GM19238 (cell line): ENCODE measurements at regions not wholly inside any gene's neighbourhood (a gene's known extent, or its start where the extent isn't known, plus 50 kb on each side); places are given as distances from the start of the nearest gene placed in this dataset.
A peak's percentile ranks its signal among the peaks of the same experiment; 100 is the strongest.

Source experiments
- DNase-seq: peaks from one replicate; pipeline ENCODE4 v3.0.0; 2011; ENCODE audit warnings: low spot score; ENCODE audit not compliant: insufficient read length

DNA sequence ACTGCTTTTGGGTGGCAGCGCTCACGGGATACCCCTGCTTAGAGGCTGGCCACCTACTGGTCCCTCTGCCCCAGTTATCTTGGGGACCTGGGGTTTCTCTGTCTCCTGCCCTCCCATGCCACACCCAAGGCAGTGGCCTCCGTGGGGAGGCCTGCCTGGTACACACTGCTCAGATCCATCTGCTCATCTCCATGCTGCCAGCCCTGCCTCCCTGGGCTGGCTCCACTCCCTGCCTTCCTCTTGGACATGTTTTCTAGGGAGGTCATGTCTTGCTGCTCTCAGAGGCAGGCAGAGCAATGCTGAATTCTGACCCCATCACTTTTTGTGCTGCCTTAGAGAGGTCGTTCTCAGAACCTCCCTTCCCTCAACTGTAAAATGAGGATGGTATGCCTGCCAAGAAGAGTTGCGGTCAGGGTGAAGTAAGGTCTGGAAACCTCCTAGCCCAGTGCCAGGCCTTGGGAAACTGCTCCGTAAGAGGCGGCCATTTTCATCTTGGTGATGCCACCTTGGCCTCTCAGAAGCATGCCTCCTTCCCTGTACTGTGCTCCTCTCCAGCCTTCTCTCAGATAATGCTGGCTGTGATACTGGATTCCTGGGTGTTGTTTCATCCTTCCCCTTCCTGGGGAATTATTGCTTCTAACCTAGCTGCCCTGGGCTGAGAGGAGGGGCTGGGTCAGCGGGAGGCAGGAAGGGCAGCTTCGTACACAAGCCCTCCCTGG is 186.4 kb upstream of the ZBED5 start:
- DNase-seq: no peak

DNA sequence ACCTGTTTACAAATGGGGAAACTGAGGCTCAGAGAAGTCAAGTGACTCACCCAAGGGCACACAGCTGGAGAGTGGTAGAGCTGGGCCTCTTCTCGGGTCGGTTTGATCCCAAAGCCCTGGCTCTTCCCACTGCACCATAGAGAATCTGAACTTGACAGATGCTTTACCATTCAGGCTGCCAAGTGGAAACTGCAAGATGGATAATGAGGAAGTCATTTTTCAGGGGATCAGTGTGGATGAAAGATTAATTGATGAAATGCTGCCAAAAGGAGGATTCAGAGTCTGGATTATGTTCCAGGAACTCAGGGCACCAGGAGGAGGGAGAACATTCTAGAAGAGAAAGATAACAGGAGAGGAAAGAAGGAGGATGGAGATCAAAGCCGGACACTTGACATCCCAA is 185.9 kb upstream of the ZBED5 start:
- no peak for DNase-seq

DNA sequence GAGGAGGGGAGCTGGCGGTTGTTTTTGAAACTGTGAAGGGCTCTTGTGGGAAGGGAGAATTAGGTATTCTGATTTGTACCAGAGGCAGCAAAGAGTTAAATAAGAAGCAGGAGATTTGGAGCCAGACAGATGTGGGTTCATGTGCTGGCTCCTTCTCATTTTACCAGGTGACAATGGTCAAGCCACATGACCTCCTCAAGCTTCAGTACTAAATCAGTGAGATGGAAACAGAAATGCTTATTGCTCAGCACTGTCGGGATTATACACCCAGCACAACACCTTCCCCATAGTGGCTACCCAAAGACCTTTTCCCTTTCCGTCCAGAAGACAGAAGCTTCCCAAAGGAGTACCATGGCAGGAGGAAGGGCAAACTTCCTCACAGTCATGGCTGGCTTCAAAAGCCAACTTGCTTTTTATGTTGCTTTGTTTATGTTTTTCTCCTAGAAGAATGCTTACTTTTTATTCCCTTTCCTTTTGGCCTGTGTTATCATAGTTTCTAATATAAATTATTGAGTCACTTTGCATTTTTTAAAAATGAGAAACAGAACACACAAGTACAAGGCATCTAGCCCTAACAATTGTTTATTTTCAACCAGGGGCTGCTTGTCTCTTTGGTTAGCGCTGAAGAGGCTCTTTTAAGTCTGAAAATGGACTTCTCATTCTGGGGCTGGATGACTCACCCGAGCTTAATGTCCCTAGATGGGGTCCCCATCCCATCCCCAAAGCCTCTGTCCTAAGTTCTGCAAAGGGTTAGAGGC is 181.5 kb upstream of the ZBED5 start:
- DNase-seq: no peak

DNA sequence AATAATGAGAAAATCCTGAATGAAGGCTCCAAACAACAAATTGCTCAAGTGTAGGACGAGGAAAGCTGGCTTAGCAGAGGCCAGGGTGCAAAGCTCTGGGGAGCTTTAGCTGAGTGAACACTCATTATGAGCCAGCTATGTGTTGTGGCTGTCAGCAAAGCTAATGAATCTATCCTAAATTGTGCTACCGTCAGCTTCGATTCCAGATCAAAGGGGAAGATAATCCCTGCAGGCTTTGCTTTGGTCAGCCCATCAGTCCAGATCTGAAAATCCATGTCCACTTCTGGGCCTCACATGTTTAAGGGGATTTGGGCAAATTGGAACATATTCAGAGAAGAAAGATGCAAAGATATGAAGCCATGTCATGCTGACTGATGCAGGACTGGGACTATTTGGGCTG is 180.9 kb upstream of the ZBED5 start:
- DNase-seq: no peak

DNA sequence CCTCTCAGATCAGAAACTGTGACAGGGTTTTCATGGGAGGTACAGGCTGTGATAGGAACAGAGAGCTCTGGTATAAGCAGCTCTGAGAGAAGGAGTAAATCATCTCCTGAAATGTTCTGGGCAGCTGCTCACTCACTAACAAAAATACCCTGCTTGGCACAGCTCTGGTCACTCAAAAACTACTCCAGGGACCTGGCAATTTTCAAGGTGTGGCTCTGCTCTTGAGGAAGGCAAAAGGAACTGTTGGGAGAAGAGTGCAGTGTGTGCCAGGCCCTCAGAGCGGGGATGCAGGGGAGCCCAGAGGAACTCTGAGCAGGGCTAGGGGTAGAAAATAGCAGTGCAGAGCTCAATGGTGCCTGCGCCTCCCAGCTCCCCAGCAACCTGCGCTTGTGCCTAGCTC is 180.5 kb upstream of the ZBED5 start:
- DNase-seq: no peak

DNA sequence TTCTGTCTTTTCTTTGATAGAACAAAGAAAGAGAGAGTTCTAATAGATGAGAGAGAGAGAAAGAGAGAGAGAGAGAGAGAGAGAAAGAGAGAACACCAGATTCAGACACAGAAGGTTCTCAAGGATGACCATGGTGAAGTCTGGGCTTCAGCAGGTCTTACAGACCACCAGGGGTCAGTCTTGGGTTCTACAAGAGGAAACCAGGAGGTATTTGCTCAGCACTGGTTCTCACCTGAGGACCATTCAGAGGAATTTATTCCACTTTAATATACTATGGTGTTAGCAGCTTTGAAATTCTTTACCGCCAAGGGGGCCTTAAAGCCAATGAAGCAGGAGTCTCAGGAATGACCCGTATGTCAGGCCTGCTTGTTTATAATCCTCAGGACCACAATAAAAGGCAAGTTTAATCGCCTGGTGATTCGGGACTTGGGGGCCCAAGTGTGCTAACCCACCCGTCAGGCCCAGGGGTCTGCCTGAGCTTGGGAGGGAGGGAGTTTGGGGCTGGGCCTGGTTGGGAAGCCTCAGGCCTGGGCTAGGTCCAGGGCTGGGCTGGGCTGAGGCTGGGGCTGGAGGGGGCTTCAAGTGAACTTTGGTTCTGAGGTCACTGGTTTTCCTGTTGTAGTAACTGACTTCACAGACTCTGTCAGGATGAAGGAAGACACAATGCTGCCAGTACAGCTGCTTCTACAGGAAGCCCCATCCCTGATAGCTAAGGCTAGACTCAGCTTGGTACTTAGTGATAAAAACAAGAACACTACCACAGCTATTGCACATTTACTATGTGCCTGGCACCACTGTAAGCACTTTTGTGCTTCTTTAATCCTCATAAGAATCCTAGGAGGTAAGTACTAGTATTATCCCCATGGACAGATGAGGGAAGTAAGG is 179.2 kb upstream of the ZBED5 start:
- DNase-seq: peak; percentile 24

DNA sequence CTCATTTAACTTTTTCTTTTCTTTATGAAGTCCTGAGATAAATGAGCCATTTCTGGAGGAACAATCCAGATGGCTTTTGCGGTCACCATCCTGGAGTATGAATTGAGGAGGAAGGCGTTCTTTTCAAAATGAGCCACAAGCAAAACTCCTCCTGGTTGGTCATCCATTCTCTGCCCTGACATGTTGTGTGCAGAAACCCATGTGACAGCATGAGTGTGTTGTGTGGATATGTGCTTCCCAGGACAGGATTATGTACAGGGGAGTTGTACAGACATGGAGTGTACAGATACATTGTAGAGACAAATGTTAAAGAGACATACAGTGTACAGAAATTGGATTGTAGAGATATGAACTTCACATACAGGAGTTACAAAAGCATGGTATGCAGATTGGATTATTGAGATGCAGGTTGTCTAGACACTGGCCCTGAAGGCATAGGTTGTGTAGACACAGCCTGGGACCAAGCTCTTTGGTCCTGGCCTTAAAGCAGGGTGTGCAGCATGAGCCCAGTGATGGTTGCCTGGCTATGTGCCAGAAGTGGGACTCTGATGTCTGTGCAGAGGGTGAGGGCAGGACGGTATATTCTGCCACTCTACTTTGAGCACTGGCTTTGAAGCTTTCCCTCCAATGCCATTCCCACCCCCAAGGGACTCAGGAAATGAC is 178.5 kb upstream of the ZBED5 start:
- no peak for DNase-seq

DNA sequence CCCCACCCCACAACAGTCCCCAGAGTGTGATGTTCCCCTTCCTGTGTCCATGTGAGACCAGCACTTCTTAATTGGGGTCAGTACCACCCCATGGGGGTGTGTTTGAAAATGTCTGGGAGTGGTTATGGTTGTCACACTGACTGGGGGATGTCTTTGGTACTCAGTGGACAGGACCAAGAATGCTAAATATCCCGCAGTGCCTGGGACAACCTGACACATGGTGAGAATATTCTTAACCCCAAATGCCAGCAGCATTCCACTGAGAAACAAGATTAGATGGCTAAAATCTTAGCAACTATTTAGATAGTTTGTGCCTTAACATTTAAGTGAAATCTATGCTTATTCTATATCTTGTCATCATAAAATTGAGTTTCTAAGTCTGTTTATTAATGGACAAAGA is 177.5 kb upstream of the ZBED5 start:
- no peak for DNase-seq

DNA sequence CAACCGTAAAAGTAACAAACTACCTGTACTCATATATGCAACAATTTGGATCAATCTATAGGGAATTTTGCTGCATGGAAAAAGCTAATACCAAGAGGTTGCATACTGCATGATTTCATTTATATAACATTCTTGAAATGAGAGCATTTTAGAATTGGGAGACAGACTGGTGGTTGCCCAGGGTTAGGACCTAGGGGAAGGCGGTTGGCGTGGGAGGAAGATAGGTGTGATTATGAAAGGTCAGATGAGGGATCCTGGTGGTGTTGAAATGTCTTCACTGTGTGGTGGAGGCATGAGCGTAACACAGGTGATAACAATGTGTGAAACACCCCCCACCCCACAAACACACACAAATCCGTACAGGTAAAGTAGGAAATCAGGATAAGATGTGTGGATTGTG is 176.6 kb upstream of the ZBED5 start:
- no peak for DNase-seq

DNA sequence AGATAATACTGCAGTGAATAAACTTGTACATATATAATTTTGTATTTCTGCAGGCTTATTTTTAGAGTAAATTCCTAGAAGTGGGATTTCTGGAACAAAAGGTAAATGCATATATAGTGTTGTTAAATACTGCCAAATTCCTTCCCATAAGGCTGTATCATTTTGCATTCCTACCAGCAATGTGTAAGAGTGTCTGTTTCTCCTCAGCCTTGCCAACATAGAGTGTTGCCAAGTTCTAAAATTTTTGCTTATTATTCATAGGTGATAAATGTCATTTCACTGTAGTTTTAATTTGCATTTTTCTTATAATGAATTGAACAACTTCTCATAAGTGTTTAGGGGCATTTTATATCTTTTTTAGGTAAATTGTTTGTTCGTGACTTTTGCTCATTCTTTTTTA is 174.2 kb upstream of the ZBED5 start:
- DNase-seq: no peak

DNA sequence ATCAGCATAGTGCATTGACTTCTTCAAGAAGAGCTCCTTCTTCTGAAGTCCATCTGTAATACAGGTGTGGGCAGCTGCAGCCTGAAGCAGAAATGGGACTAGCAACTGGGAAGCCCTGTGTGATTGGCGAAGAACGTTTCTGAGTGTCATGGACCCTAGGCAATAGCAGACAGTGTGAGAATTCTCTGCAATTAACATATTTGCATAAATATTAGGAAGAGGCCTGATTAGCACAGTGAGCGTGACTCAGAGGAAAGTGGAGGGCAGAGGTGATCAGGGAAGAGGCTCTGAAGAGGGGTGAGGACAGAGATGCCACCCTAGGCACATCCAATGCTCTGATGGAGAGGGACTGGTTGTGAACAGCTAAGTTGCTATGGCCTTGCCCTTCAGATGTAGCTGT is 171.2 kb upstream of the ZBED5 start:
- DNase-seq: no peak

DNA sequence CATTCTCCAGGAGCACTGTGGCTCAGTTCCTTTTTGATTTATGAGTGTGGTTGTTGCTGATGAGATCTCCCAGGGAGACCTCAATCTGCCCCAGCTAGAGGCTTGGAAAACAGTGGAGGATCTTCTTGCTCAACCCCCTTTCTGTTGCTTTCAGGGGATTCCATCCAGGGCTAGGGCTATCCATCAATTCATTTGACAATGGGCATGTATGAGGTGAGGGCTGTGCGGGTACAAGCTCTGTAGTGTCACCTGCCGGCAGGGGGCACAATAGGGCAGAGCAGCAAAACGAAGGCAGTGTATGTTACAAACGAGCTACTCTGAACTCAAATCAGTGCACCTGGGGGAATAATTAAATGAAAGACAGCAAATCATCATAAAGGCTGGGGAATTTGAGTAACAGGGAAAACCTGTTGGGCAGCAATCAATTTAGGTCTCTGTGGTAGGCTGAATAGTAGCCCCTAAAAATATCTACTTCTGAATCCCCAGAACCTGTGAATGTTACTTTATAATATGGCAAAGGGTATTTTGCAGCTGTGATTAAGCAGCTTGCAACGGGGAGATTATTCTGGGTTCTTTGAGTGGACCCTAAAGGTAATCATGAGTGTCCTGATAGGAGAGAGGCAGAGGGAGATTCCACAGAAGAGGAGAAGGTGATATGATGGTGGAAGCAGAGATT is 170.3 kb upstream of the ZBED5 start:
- DNase-seq: peak; percentile 16

DNA sequence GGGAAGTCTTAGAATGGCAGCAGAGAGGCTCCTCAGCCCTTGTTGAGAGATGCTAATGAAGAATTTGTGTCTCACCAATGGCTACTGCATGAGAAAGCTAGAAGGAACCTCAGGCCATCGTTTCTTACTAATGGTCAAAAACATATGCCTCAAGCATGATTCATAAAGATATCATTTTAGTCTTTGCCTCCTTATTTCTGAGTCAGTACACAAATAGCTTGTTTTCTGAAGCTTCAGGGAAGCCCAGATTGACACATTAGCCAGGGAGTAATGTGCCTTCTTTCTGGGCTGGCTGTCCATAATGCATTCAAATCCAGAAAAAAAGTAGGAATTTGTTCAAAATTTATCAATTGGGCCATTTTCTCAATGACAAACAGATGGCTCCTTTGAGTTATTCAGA is 169.4 kb upstream of the ZBED5 start:
- DNase-seq: no peak

DNA sequence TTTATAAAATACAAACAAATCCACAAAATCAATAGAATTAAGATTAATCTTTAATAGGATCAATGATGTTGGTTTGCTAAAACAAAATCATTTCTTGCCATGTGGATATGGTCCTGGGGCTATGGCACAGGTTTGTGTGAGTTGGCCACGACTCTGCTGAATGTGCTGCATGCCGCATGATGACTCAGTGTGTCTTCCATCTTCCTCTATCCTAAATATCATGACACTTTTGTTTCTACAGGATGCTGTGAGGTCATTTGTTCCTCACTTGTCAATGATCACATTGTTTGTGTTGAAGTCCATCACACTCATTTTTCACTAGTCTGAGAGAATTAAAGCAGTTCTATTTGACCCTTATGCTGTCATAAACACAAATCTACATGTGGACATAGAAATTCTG is 167.2 kb upstream of the ZBED5 start:
- no peak for DNase-seq

DNA sequence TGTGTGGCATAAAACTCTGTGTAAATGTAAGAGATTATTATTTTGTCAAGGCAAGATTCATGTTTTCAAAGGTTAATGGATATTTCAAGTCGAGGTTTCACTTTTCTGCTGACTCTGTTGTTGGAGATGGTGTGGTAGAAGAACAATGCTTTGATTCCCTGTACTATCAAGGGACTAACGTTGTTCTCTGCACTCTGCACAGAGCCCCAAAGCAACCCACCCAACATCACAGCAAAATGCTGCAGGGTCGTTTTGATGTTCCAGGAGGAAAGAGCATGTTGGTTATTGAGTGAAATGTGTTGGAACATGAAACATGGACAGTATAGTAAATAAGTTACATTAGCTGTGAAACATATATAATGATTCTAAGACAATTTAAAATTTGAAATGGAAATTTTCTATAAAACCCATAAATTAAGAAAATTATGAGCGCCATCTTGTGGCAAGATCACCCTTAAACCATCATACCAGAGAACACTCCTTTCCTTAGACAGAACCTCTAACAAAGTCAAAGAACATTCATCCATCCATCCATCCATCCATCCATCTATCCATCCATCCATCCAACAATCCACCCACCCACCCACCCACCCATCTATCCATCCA is 164.4 kb upstream of the ZBED5 start:
- DNase-seq: no peak

DNA sequence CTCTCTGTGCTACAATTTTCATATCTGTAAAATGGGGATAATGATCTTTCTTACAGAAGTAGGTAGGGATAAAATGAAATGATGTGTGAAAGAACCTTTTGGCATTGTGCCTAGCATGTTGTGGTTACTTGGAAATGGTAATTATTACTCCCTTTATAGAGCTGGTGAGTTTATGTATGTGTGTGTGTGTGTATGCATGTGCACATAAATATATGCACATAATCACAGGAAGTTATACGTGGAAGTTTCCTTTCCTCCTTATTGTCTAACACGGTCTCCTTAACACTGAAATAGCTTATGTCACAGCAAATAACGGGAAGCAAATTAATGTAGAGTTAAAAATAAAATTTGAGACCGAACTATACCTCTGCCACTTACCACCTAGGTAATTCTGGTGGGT is 163.7 kb upstream of the ZBED5 start:
- DNase-seq: no peak

DNA sequence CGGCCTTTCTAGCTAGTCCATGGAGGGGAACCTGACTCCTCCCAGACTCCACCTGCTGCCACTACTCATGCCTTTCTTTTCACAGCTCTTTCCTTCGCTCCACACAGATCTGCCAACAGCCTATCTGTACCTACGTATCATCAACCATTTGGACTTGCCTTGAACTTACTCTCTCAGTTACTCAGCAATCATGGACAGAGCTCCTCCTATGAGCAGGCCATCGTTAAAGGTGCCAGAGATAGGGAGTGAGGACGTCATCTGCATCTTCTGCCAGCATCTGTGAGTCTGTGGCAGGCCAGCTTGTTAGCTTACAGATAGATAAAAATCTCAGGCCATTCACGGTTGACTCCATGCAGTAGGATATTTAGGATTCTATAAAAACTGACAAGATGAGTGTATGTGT is 162.9 kb upstream of the ZBED5 start:
- DNase-seq: no peak

DNA sequence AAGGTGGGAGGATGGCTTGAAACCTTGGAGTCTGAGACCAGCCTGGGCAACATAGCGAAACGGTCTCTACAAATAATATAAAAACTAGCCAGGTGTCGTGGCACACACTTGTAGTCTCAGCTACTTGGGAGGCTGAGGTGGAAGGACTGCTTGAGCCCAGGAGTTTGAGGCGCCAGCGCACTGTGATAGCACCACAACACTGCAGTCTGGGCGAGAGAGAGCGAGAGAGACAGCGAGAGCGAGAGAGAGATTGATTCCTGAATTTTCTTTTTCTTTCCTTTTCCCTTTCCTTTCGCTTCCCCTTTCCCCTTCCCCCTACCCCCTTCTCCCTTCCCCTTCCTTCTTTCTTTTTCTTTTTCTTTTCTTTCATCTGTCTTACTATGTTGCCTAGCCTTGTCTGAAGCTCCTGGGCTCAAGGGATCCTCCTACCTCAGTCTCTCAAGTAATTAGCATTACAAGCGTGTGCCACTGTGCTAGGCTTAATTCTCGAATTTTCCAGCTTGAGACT is 162.4 kb upstream of the ZBED5 start:
- DNase-seq: no peak

DNA sequence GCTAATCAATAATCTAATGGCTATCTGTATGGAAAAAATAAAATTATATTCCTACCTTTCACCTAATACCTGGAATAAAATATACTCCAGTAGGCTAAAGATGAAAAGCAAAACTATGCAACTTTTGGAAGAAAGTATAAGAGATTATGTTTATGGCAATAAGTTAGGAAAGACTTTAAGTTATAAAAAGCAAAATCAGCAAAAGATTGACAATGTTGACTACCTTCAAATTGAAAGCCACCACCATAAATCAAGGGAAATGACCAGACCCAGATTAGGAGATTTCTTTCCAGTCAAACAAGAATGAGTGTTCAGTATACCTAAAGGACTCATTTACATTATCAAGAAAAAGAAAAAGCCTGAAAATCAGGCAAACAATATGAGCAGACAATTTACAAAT is 159.1 kb upstream of the ZBED5 start:
- no peak for DNase-seq

DNA sequence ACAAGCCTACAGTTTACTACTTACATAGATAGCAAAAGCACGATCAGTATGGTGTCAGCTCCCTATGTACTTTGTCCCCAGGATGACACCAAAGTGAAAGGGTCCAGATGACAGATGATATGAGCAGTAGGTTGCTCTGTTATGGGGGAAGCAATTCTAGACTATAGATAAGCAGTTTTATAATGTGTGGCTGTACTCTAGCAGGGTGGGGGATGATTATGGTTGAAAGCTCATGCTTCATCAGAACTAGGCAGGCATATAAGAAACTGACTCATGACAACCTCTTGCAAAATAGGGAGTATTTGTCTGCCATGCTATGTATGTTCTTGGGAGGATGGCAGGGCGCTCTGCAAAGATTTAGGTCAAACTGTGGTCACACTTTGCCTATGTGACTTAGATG is 158.2 kb upstream of the ZBED5 start:
- DNase-seq: no peak

DNA sequence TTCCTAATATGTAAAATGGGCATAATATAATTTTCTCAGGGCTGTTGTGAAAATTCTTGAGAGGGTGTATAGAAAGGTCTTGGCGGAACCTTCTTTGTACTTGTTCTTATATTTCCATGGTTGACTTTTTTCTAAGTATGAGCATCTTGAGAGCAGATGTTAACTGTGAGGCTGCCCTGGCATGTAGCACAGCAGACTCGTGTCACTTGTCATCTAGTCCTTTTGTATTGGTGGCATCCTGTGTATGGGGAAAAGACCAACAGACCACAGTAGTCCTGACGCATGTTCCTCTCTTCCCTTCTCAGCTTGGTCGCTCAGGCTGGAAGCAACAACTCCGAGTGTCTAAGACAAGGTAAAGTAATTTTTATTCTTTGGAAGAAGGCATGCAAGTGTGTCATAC is 153.8 kb upstream of the ZBED5 start:
- no peak for DNase-seq
